MM.1S (cell line): ENCODE measurements at regions not wholly inside any gene's neighbourhood (a gene's known extent, or its start where the extent isn't known, plus 50 kb on each side); places are given as distances from the start of the nearest gene placed in this dataset.
"Not testable (repeated sequence)": the region's sequence is repeated elsewhere in the genome, so short reads cannot be mapped to it uniquely, and the experiment has no call there.

Experiments
- CTCF ChIP-seq: fragments of 300-600 bp; sonication (generic); IDR thresholded peaks from 2 replicates; pipeline ENCODE4 v1.5.1; 2016; ENCODE audit warnings: antibody characterized with exemption, low read length, mixed read lengths
- EZH2 ChIP-seq: fragments of 300-600 bp; sonication (generic); optimal IDR thresholded peaks from 2 replicates; pipeline ENCODE3; 2017; ENCODE audit warnings: low read depth, mild to moderate bottlenecking, antibody characterized with exemption, low read length, mixed read lengths
- EZH2phosphoT487 ChIP-seq: fragments of 300-600 bp; sonication (generic); IDR thresholded peaks from 2 replicates; pipeline ENCODE4 v1.6.1; 2018; ENCODE audit warnings: antibody characterized with exemption, low read length

GRCh38 chr4:100900945-100901344 is 383.1 kb upstream of the EMCN start:
- TF ChIP-seq CTCF, EZH2, EZH2phosphoT487: not testable (repeated sequence)
